A549 (cell line): ENCODE measurements at regions not wholly inside any gene's neighbourhood (a gene's known extent, or its start where the extent isn't known, plus 50 kb on each side); places are given as distances from the start of the nearest gene placed in this dataset.

Experiments
- ATAC-seq, 2 experiments: fragments of 200-7000 bp in 1 of 2; fragments of >200 bp in 1 of 2; cut with Nextera tagmentation in 1 of 2; cut with Tn5 transposase in 1 of 2; 3 replicates each; pipeline versions ENCODE4 v1.8.0 to v1.9.1; 2018 to 2020; ENCODE audit warnings: mild to moderate bottlenecking in 1 of 2, moderate library complexity in 1 of 2
- CTCF ChIA-PET: fragments of 300-600 bp; sonication (Branson Sonifier 250); formaldehyde crosslinking; extraction: SDS; loops from one replicate; lab custom pipeline; 2021; ENCODE audit warnings: antibody characterized with exemption, inconsistent platforms; lab: Yijun Ruan, JAX
- POLR2A ChIA-PET: fragments of 350-600 bp; formaldehyde crosslinking; extraction: SDS; loops from one replicate; lab custom pipeline; 2021; ENCODE audit warnings: antibody characterized with exemption, inconsistent platforms; lab: Yijun Ruan, JAX
- DNase-seq, 2 experiments: peaks; one replicate each; pipeline versions ENCODE4 v3.0.0 to v3.0.0-alpha.2; 2011 to 2016; ENCODE audit warnings: low read depth in 1 of 2, low spot score in 1 of 2
- FAIRE-seq: peaks from 2 replicates; lab custom pipeline; 2011; peaks lifted over from hg19 to GRCh38; lab: Jason Lieb, UNC
- H3K27ac ChIP-seq, 2 experiments: fragments of >200 bp; sonication (Bioruptor Twin); formaldehyde crosslinking; 3 replicates each; pipeline ENCODE4 v1.5.1; 2016 to 2017
- H3K4me1 ChIP-seq: fragments of >200 bp; sonication (Bioruptor Twin); formaldehyde crosslinking; 3 replicates; pipeline ENCODE4 v1.6.1; 2016
- H3K4me2 ChIP-seq: fragments of >200 bp; sonication (Bioruptor Twin); formaldehyde crosslinking; 3 replicates; pipeline ENCODE4 v1.6.1; 2016
- H3K4me3 ChIP-seq: fragments of >200 bp; sonication (Bioruptor Twin); formaldehyde crosslinking; 3 replicates; pipeline ENCODE4 v1.5.1; 2016
- H3K9me3 ChIP-seq: fragments of >200 bp; sonication (Bioruptor Twin); formaldehyde crosslinking; 3 replicates; pipeline ENCODE4 v1.6.1; 2016
- CBX8 ChIP-seq: fragments of 200-600 bp; sonication (generic); IDR thresholded peaks from 2 replicates; pipeline ENCODE4 v1.6.1; 2016
- CHD4 ChIP-seq: fragments of 200-600 bp; sonication (generic); IDR thresholded peaks from 2 replicates; pipeline ENCODE4 v1.6.1; 2016; ENCODE audit warnings: antibody characterized with exemption, mild to moderate bottlenecking, borderline replicate concordance
- EHF ChIP-seq: fragments of 250-450 bp; sonication (Bioruptor Pico); IDR thresholded peaks from 2 replicates; pipeline ENCODE4 v1.5.0; 2020; ENCODE audit warnings: mild to moderate bottlenecking
- EHMT2 ChIP-seq: fragments of 200-600 bp; sonication (generic); IDR thresholded peaks from 2 replicates; pipeline ENCODE4 v1.6.1; 2016; ENCODE audit warnings: antibody characterized with exemption, low read depth, mild to moderate bottlenecking, moderate library complexity
- EP300 ChIP-seq, 2 experiments: fragments of >200 bp; sonication (Bioruptor Twin); formaldehyde crosslinking; IDR thresholded peaks; 2 replicates in 1 of 2; 3 replicates in 1 of 2; pipeline ENCODE4 v1.6.1; 2016 to 2017
- ESRRA ChIP-seq: fragments of 150-350 bp; IDR thresholded peaks from 2 replicates; pipeline ENCODE4 v1.6.1; 2014; ENCODE audit warnings: mild to moderate bottlenecking, low read length, borderline replicate concordance
- FOSB ChIP-seq: fragments of 250-450 bp; sonication (Bioruptor Pico); IDR thresholded peaks from 2 replicates; pipeline ENCODE4 v1.5.0; 2020; ENCODE audit warnings: mild to moderate bottlenecking, moderate library complexity
- HDAC2 ChIP-seq: fragments of 200-600 bp; sonication (generic); IDR thresholded peaks from 2 replicates; pipeline ENCODE4 v1.6.1; 2016
- HOXA7 ChIP-seq: fragments of 250-450 bp; sonication (Bioruptor Pico); IDR thresholded peaks from 2 replicates; pipeline ENCODE4 v1.5.0; 2020; ENCODE audit warnings: mild to moderate bottlenecking, moderate library complexity
- HOXB13 ChIP-seq: fragments of 250-450 bp; sonication (Bioruptor Pico); IDR thresholded peaks from 2 replicates; pipeline ENCODE4 v1.5.0; 2020; ENCODE audit warnings: low read depth, mild to moderate bottlenecking, moderate library complexity
- HOXB5 ChIP-seq: fragments of 250-450 bp; sonication (Bioruptor Pico); IDR thresholded peaks from 2 replicates; pipeline ENCODE4 v1.5.0; 2020; ENCODE audit warnings: mild to moderate bottlenecking, moderate library complexity
- KDM1A ChIP-seq: fragments of 200-600 bp; sonication (generic); IDR thresholded peaks from 2 replicates; pipeline ENCODE4 v1.6.1; 2016; ENCODE audit warnings: low read depth, mild to moderate bottlenecking
- MAZ ChIP-seq: fragments of 150-350 bp; IDR thresholded peaks from 2 replicates; pipeline ENCODE4 v1.6.1; 2014; ENCODE audit warnings: antibody characterized with exemption, low read depth, low read length, borderline replicate concordance
- MYC ChIP-seq: IDR thresholded peaks from 2 replicates; pipeline ENCODE4 v1.6.1; 2012; ENCODE audit warnings: mild to moderate bottlenecking, inconsistent platforms, low read length, improper control_type of control experiment, borderline replicate concordance
- NFE2L2 ChIP-seq: fragments of 150-350 bp; conservative IDR thresholded peaks from 2 replicates; pipeline ENCODE4 v1.6.1; 2014; ENCODE audit warnings: low read length
- NPAS2 ChIP-seq: fragments of 250-450 bp; sonication (Bioruptor Pico); IDR thresholded peaks from 2 replicates; pipeline ENCODE4 v1.8.0; 2022; ENCODE audit warnings: mild to moderate bottlenecking, moderate library complexity, borderline replicate concordance
- POLR2A ChIP-seq: IDR thresholded peaks from 2 replicates; pipeline ENCODE4 v1.6.1; 2012; ENCODE audit warnings: mild to moderate bottlenecking, low read length
- POLR2AphosphoS2 ChIP-seq: conservative IDR thresholded peaks from 2 replicates; pipeline ENCODE4 v1.6.1; 2012; ENCODE audit warnings: low read length, improper control_type of control experiment, inconsistent platforms
- RARB ChIP-seq: fragments of 250-450 bp; sonication (Bioruptor Pico); IDR thresholded peaks from 2 replicates; pipeline ENCODE4 v1.8.0; 2021; ENCODE audit warnings: mild to moderate bottlenecking, moderate library complexity
- RNF2 ChIP-seq: fragments of 200-600 bp; sonication (generic); IDR thresholded peaks from 2 replicates; pipeline ENCODE4 v1.6.1; 2016; ENCODE audit warnings: low read depth, mild to moderate bottlenecking, antibody characterized with exemption, moderate library complexity, borderline replicate concordance
- SMC3 ChIP-seq: fragments of >200 bp; sonication (Bioruptor Twin); formaldehyde crosslinking; IDR thresholded peaks from 3 replicates; pipeline ENCODE4 v1.6.1; 2018; ENCODE audit warnings: inconsistent platforms
- TFCP2L1 ChIP-seq: fragments of 250-450 bp; sonication (Bioruptor Pico); IDR thresholded peaks from 2 replicates; pipeline ENCODE4 v1.5.0; 2021; ENCODE audit warnings: mild to moderate bottlenecking
- ZC3H11A ChIP-seq: fragments of 450-650 bp; IDR thresholded peaks from 2 replicates; pipeline ENCODE4 v1.6.1; 2014; ENCODE audit warnings: antibody characterized with exemption, mild to moderate bottlenecking
- WGBS: methylation state at CpG from one replicate; pipeline ENCODE4 v1.1.6; 2017; ENCODE audit errors: missing lambda C conversion rate; 5-methylcytosine and 5-hydroxymethylcytosine counted together
- TF ChIP-seq, protein P1 (sequence below): fragments of >200 bp; sonication (Bioruptor Twin); formaldehyde crosslinking; IDR thresholded peaks from 3 replicates; pipeline ENCODE4 v1.5.1; 2016
- TF ChIP-seq, protein P2 (sequence below): fragments of >200 bp; sonication (Bioruptor Twin); formaldehyde crosslinking; IDR thresholded peaks from 3 replicates; pipeline ENCODE4 v1.6.1; 2016
- TF ChIP-seq, protein P3 (sequence below): IDR thresholded peaks from 2 replicates; pipeline ENCODE4 v1.6.1; 2012
- TF ChIP-seq, protein P4 (sequence below): fragments of 200-600 bp; sonication (generic); IDR thresholded peaks from 2 replicates; pipeline ENCODE4 v1.6.1; 2016; ENCODE audit warnings: antibody characterized with exemption, mild to moderate bottlenecking, moderate library complexity
- TF ChIP-seq, protein P5 (sequence below): fragments of 250-450 bp; sonication (Bioruptor Pico); IDR thresholded peaks from 2 replicates; pipeline ENCODE4 v1.5.0; 2020; ENCODE audit warnings: low read depth, mild to moderate bottlenecking, moderate library complexity
- TF ChIP-seq, protein P6 (sequence below): IDR thresholded peaks from 2 replicates; pipeline ENCODE4 v1.6.1; 2012; ENCODE audit warnings: low read depth, borderline replicate concordance

DNA sequence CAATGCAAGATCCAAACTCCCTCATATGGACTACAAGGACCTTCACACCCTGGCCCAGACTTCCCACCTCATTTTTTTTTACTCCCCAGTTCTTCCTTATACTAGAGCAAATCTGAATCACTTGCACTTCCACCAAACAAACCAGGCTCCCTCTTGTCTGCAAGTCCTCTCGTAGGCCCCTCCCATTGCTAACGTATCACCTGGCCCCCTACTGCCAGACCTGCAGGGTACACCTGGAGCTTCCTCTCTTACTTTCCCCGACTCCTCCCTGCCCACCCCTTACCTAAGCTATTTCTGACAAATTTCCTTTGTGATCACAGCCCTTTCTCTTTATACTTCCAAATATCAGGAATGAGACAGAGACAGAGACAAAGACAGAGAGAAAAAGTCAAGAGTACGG, 463.9 kb downstream of the GALC start:
- 4% methylated on average over 4 of the region's 4 CpGs for WGBS
- DNase-seq: no peak
- Histone ChIP-seq H3K27ac (no peak overlapping the region), H3K4me2 (no peak overlapping the region), H3K4me3 (no peak overlapping the region), H3K4me1 (no peaks in the 10 kb centered on the region), H3K9me3 (no peaks in the 10 kb centered on the region)
- no peak for FAIRE-seq
- TF ChIP-seq MYC: no peak
- TF ChIP-seq SMC3: no peak
- TF ChIP-seq EHMT2: no peak
- TF ChIP-seq POLR2A: no peak
- TF ChIP-seq KDM1A: no peak
- TF ChIP-seq, protein P1, sequence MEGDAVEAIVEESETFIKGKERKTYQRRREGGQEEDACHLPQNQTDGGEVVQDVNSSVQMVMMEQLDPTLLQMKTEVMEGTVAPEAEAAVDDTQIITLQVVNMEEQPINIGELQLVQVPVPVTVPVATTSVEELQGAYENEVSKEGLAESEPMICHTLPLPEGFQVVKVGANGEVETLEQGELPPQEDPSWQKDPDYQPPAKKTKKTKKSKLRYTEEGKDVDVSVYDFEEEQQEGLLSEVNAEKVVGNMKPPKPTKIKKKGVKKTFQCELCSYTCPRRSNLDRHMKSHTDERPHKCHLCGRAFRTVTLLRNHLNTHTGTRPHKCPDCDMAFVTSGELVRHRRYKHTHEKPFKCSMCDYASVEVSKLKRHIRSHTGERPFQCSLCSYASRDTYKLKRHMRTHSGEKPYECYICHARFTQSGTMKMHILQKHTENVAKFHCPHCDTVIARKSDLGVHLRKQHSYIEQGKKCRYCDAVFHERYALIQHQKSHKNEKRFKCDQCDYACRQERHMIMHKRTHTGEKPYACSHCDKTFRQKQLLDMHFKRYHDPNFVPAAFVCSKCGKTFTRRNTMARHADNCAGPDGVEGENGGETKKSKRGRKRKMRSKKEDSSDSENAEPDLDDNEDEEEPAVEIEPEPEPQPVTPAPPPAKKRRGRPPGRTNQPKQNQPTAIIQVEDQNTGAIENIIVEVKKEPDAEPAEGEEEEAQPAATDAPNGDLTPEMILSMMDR: no peak
- TF ChIP-seq ESRRA: no peak
- TF ChIP-seq, protein P2, sequence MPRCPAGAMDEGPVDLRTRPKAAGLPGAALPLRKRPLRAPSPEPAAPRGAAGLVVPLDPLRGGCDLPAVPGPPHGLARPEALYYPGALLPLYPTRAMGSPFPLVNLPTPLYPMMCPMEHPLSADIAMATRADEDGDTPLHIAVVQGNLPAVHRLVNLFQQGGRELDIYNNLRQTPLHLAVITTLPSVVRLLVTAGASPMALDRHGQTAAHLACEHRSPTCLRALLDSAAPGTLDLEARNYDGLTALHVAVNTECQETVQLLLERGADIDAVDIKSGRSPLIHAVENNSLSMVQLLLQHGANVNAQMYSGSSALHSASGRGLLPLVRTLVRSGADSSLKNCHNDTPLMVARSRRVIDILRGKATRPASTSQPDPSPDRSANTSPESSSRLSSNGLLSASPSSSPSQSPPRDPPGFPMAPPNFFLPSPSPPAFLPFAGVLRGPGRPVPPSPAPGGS: no peak
- no peak for TF ChIP-seq CBX8
- TF ChIP-seq, protein P3, sequence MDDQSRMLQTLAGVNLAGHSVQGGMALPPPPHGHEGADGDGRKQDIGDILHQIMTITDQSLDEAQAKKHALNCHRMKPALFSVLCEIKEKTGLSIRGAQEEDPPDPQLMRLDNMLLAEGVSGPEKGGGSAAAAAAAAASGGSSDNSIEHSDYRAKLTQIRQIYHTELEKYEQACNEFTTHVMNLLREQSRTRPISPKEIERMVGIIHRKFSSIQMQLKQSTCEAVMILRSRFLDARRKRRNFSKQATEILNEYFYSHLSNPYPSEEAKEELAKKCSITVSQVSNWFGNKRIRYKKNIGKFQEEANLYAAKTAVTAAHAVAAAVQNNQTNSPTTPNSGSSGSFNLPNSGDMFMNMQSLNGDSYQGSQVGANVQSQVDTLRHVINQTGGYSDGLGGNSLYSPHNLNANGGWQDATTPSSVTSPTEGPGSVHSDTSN: no peak
- no peak for TF ChIP-seq ZC3H11A
- TF ChIP-seq FOSB: no peak
- TF ChIP-seq, protein P4, sequence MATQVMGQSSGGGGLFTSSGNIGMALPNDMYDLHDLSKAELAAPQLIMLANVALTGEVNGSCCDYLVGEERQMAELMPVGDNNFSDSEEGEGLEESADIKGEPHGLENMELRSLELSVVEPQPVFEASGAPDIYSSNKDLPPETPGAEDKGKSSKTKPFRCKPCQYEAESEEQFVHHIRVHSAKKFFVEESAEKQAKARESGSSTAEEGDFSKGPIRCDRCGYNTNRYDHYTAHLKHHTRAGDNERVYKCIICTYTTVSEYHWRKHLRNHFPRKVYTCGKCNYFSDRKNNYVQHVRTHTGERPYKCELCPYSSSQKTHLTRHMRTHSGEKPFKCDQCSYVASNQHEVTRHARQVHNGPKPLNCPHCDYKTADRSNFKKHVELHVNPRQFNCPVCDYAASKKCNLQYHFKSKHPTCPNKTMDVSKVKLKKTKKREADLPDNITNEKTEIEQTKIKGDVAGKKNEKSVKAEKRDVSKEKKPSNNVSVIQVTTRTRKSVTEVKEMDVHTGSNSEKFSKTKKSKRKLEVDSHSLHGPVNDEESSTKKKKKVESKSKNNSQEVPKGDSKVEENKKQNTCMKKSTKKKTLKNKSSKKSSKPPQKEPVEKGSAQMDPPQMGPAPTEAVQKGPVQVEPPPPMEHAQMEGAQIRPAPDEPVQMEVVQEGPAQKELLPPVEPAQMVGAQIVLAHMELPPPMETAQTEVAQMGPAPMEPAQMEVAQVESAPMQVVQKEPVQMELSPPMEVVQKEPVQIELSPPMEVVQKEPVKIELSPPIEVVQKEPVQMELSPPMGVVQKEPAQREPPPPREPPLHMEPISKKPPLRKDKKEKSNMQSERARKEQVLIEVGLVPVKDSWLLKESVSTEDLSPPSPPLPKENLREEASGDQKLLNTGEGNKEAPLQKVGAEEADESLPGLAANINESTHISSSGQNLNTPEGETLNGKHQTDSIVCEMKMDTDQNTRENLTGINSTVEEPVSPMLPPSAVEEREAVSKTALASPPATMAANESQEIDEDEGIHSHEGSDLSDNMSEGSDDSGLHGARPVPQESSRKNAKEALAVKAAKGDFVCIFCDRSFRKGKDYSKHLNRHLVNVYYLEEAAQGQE: no peak
- no peak for TF ChIP-seq EP300 (IDR thresholded peaks at IDR 0.05)
- TF ChIP-seq, protein P5, sequence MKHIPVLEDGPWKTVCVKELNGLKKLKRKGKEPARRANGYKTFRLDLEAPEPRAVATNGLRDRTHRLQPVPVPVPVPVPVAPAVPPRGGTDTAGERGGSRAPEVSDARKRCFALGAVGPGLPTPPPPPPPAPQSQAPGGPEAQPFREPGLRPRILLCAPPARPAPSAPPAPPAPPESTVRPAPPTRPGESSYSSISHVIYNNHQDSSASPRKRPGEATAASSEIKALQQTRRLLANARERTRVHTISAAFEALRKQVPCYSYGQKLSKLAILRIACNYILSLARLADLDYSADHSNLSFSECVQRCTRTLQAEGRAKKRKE (CRISPR knock-in tag): no peak
- TF ChIP-seq CHD4: no peak
- TF ChIP-seq TFCP2L1: no peak
- TF ChIP-seq RARB: no peak
- TF ChIP-seq HDAC2: no peak
- no peak for ATAC-seq
- POLR2A ChIA-PET: no interaction called here
- CTCF ChIA-PET: no interaction called here

DNA sequence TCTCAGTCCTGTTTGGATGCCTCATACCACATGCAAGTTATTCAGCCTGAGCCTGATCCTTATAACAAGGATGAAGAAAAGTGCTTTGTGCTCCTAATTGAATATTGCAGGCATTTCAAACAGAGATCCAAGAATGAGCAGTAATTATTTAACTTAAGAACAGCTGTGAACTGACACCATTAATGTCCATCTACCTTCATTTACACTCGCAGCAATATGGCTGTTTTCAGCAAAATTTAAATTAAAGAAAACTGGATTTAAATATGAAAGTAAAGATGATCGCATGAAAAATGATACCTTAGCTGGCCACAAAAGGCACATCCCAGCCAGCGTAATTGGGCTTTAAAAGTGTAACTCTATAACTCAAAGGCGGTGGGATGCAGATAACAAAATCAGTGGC, 466.3 kb downstream of the GALC start:
- H3K27ac ChIP-seq: no peak overlapping the region
- CTCF ChIA-PET: no interaction called here
- POLR2A ChIA-PET: no interaction called here
- H3K4me1 ChIP-seq: no peaks in the 10 kb centered on the region
- WGBS: 23% methylated on average over 4 of the region's 4 CpGs
- no peak overlapping the region for H3K4me2 ChIP-seq
- no peak for FAIRE-seq
- no peak overlapping the region for H3K4me3 ChIP-seq
- ATAC-seq: no peak
- DNase-seq: no peak
- H3K9me3 ChIP-seq: no peaks in the 10 kb centered on the region
- no peak for TF ChIP-seq FOSB
- TF ChIP-seq, protein P3: no peak
- TF ChIP-seq EHF (CRISPR knock-in tag): no peak
- no peak for TF ChIP-seq NPAS2 (CRISPR knock-in tag)
- no peak for TF ChIP-seq HOXB5 (CRISPR knock-in tag)
- TF ChIP-seq HOXB13 (CRISPR knock-in tag): no peak
- no peak for TF ChIP-seq POLR2A
- TF ChIP-seq RARB: no peak
- TF ChIP-seq EHMT2: no peak
- TF ChIP-seq HOXA7 (CRISPR knock-in tag): no peak
- TF ChIP-seq POLR2AphosphoS2: no peak
- no peak for TF ChIP-seq HDAC2
- no peak for TF ChIP-seq RNF2
- TF ChIP-seq MYC: no peak
- TF ChIP-seq MAZ: no peak
- TF ChIP-seq NFE2L2: no peak
- TF ChIP-seq, protein P6, sequence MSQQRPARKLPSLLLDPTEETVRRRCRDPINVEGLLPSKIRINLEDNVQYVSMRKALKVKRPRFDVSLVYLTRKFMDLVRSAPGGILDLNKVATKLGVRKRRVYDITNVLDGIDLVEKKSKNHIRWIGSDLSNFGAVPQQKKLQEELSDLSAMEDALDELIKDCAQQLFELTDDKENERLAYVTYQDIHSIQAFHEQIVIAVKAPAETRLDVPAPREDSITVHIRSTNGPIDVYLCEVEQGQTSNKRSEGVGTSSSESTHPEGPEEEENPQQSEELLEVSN: no peak
